GM11168 (cell line): ENCODE measurements at regions not wholly inside any gene's neighbourhood (a gene's known extent, or its start where the extent isn't known, plus 50 kb on each side); places are given as distances from the start of the nearest gene placed in this dataset.

Source experiments
- in situ Hi-C: fragments of 300-500 bp; cut with MboI; formaldehyde crosslinking; loops from one replicate; pipeline ENCODE4 v1.12.0; 2022; ENCODE audit warnings: low sequenced_read_pairs; ENCODE audit not compliant: unreplicated experiment

- in situ Hi-C loops, result no loop called here
Measured at GRCh38 chr6:151698931-151699700, 108.4 kb upstream of the ESR1 start.

DNA sequence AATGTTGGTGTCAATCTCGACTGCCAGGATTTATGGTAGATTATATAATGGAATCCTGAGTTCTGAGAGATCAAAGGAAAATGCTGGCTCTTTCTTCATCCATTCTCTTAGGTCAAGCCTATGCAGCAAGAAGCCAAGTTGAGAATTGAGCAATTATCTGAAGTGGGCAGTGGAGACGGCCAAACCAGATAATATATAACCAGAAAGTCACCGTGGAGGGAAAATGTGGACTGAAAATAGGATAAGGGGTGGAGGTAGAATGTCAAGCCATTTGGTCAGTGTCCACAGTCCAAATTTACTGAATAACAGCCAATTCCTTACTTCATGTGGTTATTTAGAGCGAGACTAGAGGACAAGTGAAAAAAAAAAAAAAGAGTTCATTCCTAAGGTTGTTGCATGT is 107.8 kb upstream of the ESR1 start:
- in situ Hi-C loops, result no loop called here

DNA sequence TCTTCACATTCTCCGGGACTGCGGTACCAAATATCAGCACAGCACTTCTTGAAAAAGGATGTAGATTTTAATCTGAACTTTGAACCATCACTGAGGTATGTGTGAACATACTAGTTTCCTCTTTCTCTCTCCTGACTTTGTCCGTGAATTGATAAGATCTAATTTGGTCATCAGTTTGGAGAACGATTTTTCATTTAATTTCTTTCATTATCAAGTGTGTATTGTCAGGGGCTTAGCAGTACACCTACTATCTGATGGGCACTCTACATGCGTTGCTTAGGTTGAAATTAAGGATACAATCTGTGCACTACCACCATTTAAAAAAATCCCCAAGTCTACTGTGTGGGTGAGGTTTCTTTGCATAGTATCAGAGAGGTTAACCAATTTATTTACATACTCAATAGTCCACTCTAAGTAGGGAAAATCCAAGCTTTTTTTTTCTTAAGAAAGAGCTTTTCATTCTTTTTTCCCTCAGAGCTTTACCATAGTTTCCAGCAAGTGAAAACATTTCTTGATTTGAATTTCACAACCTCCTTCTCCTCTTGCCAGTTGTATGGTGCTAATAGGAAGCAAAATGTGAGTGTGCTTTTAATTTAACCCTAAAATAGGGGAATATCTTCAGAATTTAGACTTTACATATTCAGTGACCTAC is 105.4 kb upstream of the ESR1 start:
- in situ Hi-C loops, result no loop called here

GRCh38 chr6:151702851-151703658 is 104.4 kb upstream of the ESR1 start:
- in situ Hi-C loops, result no loop called here

- in situ Hi-C loops, result no loop called here
Measured at GRCh38 chr6:151704383-151704782, 103.1 kb upstream of the ESR1 start.

GRCh38 chr6:151705993-151706733 is 101.3 kb upstream of the ESR1 start:
- in situ Hi-C loops, result no loop called here

- in situ Hi-C loops, result no loop called here
Measured at GRCh38 chr6:151709329-151709728, 98.2 kb upstream of the ESR1 start.

- in situ Hi-C loops, result no loop called here
Measured at GRCh38 chr6:151716526-151716932, 91.0 kb upstream of the ESR1 start.

DNA sequence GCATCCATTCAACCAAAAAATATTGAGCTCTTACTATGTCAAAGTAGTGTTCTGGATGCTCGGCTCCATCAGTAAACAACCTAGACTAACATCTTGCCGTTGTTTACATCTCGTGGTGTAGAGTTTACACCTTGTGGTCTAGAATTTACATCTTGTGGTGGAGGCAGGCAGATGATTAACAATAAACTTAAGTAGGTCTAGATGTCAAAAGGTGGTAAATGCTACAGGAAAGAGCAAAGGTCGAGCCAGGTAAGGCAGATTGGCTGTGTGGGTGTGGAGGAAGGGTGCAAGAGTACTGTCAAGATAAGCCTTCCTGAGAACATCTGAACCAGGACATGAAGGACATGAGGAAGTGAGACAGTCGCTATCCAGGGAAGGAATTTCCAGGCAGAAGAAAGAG is 88.4 kb upstream of the ESR1 start:
- in situ Hi-C loops, result no loop called here

DNA sequence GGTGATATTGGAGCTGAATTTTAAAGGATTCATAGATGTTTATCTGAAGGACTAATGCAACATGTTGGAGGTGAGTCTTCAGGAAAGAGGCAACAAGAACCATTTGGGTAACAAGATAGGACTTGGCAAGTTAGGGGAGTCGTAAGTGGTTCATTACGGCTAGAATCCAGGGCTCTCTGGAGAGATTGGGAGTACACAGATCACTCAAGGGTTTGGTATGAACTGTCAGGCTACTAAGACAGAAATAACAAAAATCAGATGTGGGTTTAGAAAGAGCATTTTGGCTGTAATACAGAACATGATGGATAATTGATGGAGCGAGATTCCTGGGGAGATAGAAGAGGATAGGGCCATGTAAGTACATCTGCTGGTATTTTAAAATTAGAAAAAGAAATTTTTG is 86.3 kb upstream of the ESR1 start:
- in situ Hi-C loops, result no loop called here

DNA sequence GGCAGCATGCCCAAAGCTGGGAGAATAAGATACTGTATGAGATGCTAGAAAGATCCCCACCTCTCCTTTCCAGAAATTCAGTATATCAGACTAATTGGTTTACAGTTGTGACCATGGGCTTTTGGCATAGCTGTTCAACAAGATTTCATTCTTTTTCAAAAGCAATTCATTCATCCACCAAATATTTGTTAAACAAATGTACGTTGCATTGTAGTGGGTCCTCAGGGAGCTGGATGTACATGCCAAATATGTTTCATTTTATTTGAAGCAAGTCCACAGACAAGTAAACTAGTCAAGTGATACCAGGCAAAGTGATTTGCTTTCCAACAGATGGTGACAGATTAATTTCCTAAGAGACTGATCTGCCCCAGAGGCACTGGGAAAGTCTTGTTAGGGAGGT is 85.8 kb upstream of the ESR1 start:
- in situ Hi-C loops, result no loop called here

DNA sequence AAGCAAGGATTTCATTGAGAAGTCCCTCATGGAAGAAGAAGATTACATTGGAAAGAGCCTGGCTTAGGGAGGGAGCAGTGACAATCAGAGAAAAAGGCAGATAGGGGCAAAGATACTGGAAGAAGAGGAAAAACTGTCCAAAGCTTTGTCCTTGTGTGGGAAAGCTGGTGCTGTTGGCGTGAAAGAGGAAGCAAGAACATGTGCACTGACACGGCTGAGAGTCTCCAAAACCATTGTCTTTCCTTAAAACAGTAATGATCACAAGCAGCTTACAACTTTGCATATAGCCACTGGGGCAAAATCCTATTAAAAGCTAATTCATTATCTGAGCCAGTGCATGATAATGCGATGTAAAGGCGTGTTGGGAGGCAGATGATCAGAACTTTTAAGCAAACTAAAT is 85.1 kb upstream of the ESR1 start:
- in situ Hi-C loops, result no loop called here

GRCh38 chr6:151723152-151723551 is 84.3 kb upstream of the ESR1 start:
- in situ Hi-C loops, result no loop called here

GRCh38 chr6:151729829-151730495 is 77.5 kb upstream of the ESR1 start:
- in situ Hi-C loops, result no loop called here

DNA sequence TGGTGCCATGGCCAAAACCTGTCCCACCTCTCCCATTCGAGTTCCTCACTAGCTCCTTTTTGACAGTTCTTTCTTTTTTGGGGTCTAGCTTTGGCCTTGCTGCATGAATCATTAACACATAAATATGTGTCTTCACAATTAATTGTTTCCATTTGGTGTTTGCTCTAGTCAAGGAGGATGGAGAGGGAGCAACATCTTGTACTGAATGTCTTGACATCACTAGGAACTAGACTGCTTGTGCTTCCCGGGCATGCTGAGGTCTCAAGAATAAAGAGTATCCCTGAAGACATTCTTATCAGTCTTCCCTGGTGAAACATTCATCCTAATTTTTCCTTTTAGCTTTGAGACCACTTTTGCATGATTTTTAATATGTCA is 77.0 kb upstream of the ESR1 start:
- in situ Hi-C loops, result no loop called here

- in situ Hi-C loops, result no loop called here
Measured at GRCh38 chr6:151731313-151731712, 76.2 kb upstream of the ESR1 start.

DNA sequence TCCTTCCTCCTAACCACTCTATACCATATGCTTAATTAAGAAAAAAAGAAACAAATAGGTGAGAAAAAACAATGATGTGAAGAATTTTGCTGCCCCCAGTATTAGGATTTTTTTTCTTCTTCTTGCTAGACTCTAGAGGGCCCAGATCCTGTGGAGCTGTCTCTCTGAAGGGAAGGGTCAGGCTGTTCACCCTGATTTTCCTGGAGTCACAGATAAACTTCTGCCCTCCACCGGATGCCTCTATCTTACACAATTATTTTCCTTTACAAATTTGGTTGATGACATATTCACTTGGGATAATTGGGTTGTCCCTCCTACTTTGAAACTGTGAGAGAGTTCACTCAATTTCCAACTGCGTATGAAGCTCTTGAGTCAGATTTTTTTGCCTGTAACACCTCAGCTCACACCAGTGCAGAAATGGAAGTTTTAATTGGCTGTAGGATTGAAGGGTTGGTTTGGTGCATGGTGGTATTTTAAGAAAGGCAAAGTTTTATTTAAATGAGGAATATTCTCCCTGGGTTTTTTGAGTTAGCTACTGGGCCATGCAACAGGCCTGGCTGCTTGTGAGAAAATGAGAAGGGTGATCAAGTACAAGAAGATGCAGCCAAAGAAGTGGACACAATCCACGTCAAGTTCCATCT is 73.7 kb upstream of the ESR1 start:
- in situ Hi-C loops, result no loop called here

GRCh38 chr6:151738267-151738666 is 69.2 kb upstream of the ESR1 start:
- in situ Hi-C loops, result no loop called here

- in situ Hi-C loops, result no loop called here
Measured at GRCh38 chr6:151738960-151739359, 68.5 kb upstream of the ESR1 start.

- in situ Hi-C loops, result no loop called here
Measured at GRCh38 chr6:151740820-151741219, 66.7 kb upstream of the ESR1 start.
